PC-3 (cell line): ENCODE measurements at regions not wholly inside any gene's neighbourhood (a gene's known extent, or its start where the extent isn't known, plus 50 kb on each side); places are given as distances from the start of the nearest gene placed in this dataset.

Experiments
- ATAC-seq: fragments of 200-7000 bp; cut with Tn5 transposase; 2 replicates; pipeline ENCODE4 v1.9.1; 2020; ENCODE audit warnings: mild to moderate bottlenecking, moderate library complexity
- BruUV-seq: library from RNA; stranded (reverse); fragments of 400-500 nt; replicated peaks from 2 replicates; lab custom pipeline; 2021; lab: Mats Ljungman, UMichigan
- CTCF ChIA-PET: fragments of 300-600 bp; sonication (Branson Sonifier 250); formaldehyde crosslinking; loops from one replicate; lab custom pipeline; 2022; ENCODE audit warnings: antibody characterized with exemption; lab: Charles Lee
- POLR2A ChIA-PET: fragments of 300-600 bp; sonication (Branson Sonifier 250); formaldehyde crosslinking; loops from one replicate; lab custom pipeline; 2022; ENCODE audit warnings: antibody characterized with exemption; ENCODE audit not compliant: unreplicated experiment; lab: Charles Lee
- DNase-seq: peaks from one replicate; pipeline ENCODE4 v3.0.0-alpha.2; 2015
- H2AFZ ChIP-seq: fragments of 300-600 bp; sonication (generic); 2 replicates; pipeline ENCODE4 v1.6.0; 2016; ENCODE audit warnings: antibody characterized with exemption, low read length
- H3F3A ChIP-seq: fragments of 300-600 bp; sonication (generic); one replicate; pipeline ENCODE4 v1.6.0; 2017; ENCODE audit warnings: antibody characterized with exemption, low read length, control low read depth, mild to moderate bottlenecking; ENCODE audit not compliant: unreplicated experiment
- H3K27ac ChIP-seq: fragments of 300-600 bp; sonication (generic); 2 replicates; pipeline ENCODE4 v1.5.1; 2016; ENCODE audit warnings: mild to moderate bottlenecking, low read length
- H3K27me3 ChIP-seq: fragments of 300-600 bp; sonication (generic); 2 replicates; pipeline ENCODE4 v1.6.1; 2016; ENCODE audit warnings: low read length, mixed read lengths
- H3K36me3 ChIP-seq: fragments of 300-600 bp; sonication (generic); 2 replicates; pipeline ENCODE4 v1.6.1; 2016; ENCODE audit warnings: low read depth, mixed run types, low read length, mixed read lengths
- H3K4me1 ChIP-seq: fragments of 300-600 bp; sonication (generic); 2 replicates; pipeline ENCODE4 v1.5.1; 2016; ENCODE audit warnings: low read length; ENCODE audit not compliant: insufficient read depth
- H3K4me2 ChIP-seq: fragments of 300-600 bp; sonication (generic); 2 replicates; pipeline ENCODE4 v1.6.0; 2016; ENCODE audit warnings: low read length
- H3K4me3 ChIP-seq: fragments of 300-600 bp; sonication (generic); 2 replicates; pipeline ENCODE4 v1.5.1; 2016; ENCODE audit warnings: mild to moderate bottlenecking, low read length, mixed read lengths
- H3K79me2 ChIP-seq: fragments of 300-600 bp; sonication (generic); 2 replicates; pipeline ENCODE4 v1.6.1; 2017; ENCODE audit warnings: low read length, mixed read lengths
- H3K9ac ChIP-seq: fragments of 300-600 bp; sonication (generic); 2 replicates; pipeline ENCODE4 v1.6.0; 2016; ENCODE audit warnings: mild to moderate bottlenecking, low read length
- H3K9me2 ChIP-seq: fragments of 300-600 bp; sonication (generic); replicated peaks from 2 replicates; pipeline ENCODE4 v1.6.1; 2016; ENCODE audit warnings: mixed run types, low read length, mixed read lengths
- H3K9me3 ChIP-seq: fragments of 300-600 bp; sonication (generic); 2 replicates; pipeline ENCODE4 v1.6.1; 2016; ENCODE audit warnings: low read length, mixed read lengths
- H4K20me1 ChIP-seq: fragments of 300-600 bp; sonication (generic); 2 replicates; pipeline ENCODE4 v1.6.1; 2016; ENCODE audit warnings: low read length, mixed read lengths
- EZH2 ChIP-seq: fragments of 300-600 bp; sonication (generic); IDR thresholded peaks from one replicate; pipeline ENCODE4 v1.6.1; 2017; ENCODE audit warnings: antibody characterized with exemption, mild to moderate bottlenecking, low read length; ENCODE audit not compliant: unreplicated experiment
- EZH2phosphoT487 ChIP-seq: fragments of 300-600 bp; sonication (generic); IDR thresholded peaks from 2 replicates; pipeline ENCODE4 v1.6.1; 2018; ENCODE audit warnings: mild to moderate bottlenecking, antibody characterized with exemption, low read length, borderline replicate concordance
- intact Hi-C: fragments of 100-400 bp; cut with micrococcal nuclease; formaldehyde crosslinking; loops from 2 replicates; pipeline ENCODE4 v1.9.0; 2023
- TF ChIP-seq, protein P1 (sequence below): fragments of 300-600 bp; sonication (generic); conservative IDR thresholded peaks from 2 replicates; pipeline ENCODE4 v1.5.1; 2017; ENCODE audit warnings: antibody characterized with exemption, low read depth, mild to moderate bottlenecking, low read length

DNA sequence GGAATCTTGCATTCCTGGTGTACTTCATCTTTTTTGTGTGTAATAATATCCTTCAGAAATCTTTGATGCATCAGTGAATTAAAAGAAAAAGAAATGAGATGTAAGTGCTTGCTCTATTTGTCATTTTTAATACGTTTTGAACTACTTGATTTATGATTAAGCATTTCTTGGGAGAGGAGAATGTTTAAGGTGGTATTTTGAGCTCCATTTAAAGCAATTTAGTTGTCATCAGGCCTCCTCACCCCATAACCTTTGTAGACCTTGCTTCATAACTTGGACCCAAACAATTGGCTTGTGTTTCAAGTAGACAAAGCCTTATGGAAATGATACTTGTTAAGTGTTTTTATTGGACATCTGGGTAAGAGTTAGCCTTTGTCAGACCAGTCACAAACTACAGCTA lies 87.1 kb upstream of the VEPH1 start:
- Histone ChIP-seq H3K27ac (no peak overlapping the region), H2AFZ (no peak overlapping the region), H3K9me2 (no peaks in the 10 kb centered on the region), H3K79me2 (no peaks in the 10 kb centered on the region), H3K4me1 (no peaks in the 10 kb centered on the region), H3K9ac (no peak overlapping the region), H3K4me3 (no peak overlapping the region), H3K9me3 (no peaks in the 10 kb centered on the region), H3K27me3 (no peaks in the 10 kb centered on the region), H3F3A (no peaks in the 10 kb centered on the region), H4K20me1 (no peaks in the 10 kb centered on the region), H3K36me3 (no peaks in the 10 kb centered on the region), H3K4me2 (no peak overlapping the region)
- ATAC-seq = no peak
- CTCF ChIA-PET = interaction anchor here (1.1 kb wide), 1 partner anchor 16 kb away, joined by 3 read pairs; no protein-coding TSS in a partner anchor
- TF ChIP-seq EZH2 = no peak
- no peak for TF ChIP-seq EZH2phosphoT487
- TF ChIP-seq, protein P1, sequence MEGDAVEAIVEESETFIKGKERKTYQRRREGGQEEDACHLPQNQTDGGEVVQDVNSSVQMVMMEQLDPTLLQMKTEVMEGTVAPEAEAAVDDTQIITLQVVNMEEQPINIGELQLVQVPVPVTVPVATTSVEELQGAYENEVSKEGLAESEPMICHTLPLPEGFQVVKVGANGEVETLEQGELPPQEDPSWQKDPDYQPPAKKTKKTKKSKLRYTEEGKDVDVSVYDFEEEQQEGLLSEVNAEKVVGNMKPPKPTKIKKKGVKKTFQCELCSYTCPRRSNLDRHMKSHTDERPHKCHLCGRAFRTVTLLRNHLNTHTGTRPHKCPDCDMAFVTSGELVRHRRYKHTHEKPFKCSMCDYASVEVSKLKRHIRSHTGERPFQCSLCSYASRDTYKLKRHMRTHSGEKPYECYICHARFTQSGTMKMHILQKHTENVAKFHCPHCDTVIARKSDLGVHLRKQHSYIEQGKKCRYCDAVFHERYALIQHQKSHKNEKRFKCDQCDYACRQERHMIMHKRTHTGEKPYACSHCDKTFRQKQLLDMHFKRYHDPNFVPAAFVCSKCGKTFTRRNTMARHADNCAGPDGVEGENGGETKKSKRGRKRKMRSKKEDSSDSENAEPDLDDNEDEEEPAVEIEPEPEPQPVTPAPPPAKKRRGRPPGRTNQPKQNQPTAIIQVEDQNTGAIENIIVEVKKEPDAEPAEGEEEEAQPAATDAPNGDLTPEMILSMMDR = no peak
- POLR2A ChIA-PET = no interaction called here
- no peak for DNase-seq
- intact Hi-C loops = no loop called here
- no TSS peak for BruUV-seq

DNA sequence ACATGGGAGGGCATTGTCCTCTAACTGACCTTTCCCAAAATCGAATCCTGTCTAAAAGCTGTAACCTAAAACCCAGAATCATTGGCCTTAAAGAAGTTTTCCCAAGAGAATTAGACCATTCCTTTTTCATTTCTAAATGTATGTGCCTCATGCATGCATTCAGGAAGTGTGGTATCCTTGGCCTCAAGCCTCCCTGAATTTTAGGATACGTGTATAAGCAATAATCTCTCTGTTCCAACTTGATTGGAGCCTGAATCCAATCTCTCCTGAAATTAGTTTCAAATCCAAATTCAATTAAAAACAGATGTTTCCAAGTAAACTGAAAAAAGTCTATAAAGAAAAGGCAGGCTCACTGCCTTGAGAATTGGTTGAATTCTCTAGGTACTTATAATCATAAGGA lies 86.0 kb upstream of the VEPH1 start:
- no peaks in the 10 kb centered on the region for H3F3A ChIP-seq
- no peak overlapping the region for H3K27ac ChIP-seq
- H3K9me2 ChIP-seq = no peaks in the 10 kb centered on the region
- no peak for DNase-seq
- POLR2A ChIA-PET = no interaction called here
- H3K4me3 ChIP-seq = no peak overlapping the region
- no peak overlapping the region for H2AFZ ChIP-seq
- H3K27me3 ChIP-seq = no peaks in the 10 kb centered on the region
- ATAC-seq = no peak
- H3K4me2 ChIP-seq = no peak overlapping the region
- H3K9me3 ChIP-seq = no peaks in the 10 kb centered on the region
- TF ChIP-seq, protein P1 = no peak
- TF ChIP-seq EZH2 (no peak), EZH2phosphoT487 (no peak)
- no peaks in the 10 kb centered on the region for H4K20me1 ChIP-seq
- no peaks in the 10 kb centered on the region for H3K4me1 ChIP-seq
- CTCF ChIA-PET = no interaction called here
- BruUV-seq = no TSS peak
- no peaks in the 10 kb centered on the region for H3K36me3 ChIP-seq
- intact Hi-C loops = no loop called here
- H3K79me2 ChIP-seq = no peaks in the 10 kb centered on the region
- no peak overlapping the region for H3K9ac ChIP-seq

DNA sequence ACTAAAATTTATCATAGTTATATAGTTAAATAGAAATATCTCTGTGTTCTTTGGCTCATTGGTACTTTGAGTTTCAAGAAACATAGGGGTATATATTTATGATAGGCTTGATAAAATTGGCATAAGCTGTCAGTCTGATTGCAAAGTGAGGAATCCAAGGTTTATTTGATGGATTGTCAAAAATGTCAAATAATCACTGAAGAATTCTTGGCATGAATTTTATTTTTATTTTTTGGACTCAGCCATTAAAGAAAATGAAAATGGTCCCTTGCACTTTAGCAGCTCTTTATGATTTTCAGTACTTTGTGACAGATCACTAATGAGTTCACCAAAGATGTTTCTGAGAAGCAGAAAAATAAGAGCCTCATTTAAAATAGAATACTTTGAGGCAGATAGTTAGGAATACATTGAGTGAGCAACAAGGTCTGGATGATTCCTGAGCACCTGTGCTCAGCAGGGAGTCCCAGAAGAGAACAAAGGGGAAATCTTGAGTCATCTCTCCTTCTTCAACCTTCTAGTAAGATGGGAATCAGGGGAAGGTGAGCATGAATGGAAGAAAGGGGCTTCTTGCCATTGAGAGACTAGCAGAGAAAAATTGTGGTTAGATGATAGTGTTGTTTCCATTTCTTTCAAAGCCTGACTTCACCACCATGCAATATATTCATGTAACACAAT lies 85.3 kb upstream of the VEPH1 start:
- no peaks in the 10 kb centered on the region for H3K79me2 ChIP-seq
- H3K9ac ChIP-seq = no peak overlapping the region
- H3F3A ChIP-seq = no peaks in the 10 kb centered on the region
- no peaks in the 10 kb centered on the region for H3K9me3 ChIP-seq
- no peak for ATAC-seq
- H3K4me2 ChIP-seq = no peak overlapping the region
- DNase-seq = no peak
- no peak overlapping the region for H3K4me3 ChIP-seq
- BruUV-seq = no TSS peak
- TF ChIP-seq, protein P1 = no peak
- TF ChIP-seq EZH2 = no peak
- TF ChIP-seq EZH2phosphoT487 = no peak
- intact Hi-C loops = no loop called here
- ChIA-PET POLR2A (no interaction called here), CTCF (no interaction called here)
- no peaks in the 10 kb centered on the region for H3K36me3 ChIP-seq
- no peaks in the 10 kb centered on the region for H3K27me3 ChIP-seq
- H3K27ac ChIP-seq = no peak overlapping the region
- no peaks in the 10 kb centered on the region for H3K9me2 ChIP-seq
- no peak overlapping the region for H2AFZ ChIP-seq
- no peaks in the 10 kb centered on the region for H3K4me1 ChIP-seq
- no peaks in the 10 kb centered on the region for H4K20me1 ChIP-seq
